ENCODE measurements at regions not wholly inside any gene's neighbourhood (a gene's known extent, or its start where the extent isn't known, plus 50 kb on each side); places are given as distances from the start of the nearest gene placed in this dataset.
"Not testable (repeated sequence)": the region's sequence is repeated elsewhere in the genome, so short reads cannot be mapped to it uniquely, and the experiment has no call there.

GRCh38 chr5:68861099-68861498, 232.7 kb upstream of the SLC30A5 start:
- Histone ChIP-seq H3K9me2 (replicated peaks; ENCODE audit: control insufficient read depth, low read length) (no peaks in the 10 kb centered on the region), H3K4me2 (ENCODE audit: low read length) (no peak overlapping the region), H3K27ac (ENCODE audit: low read depth, low read length) (no peak overlapping the region), H3K9me3 (ENCODE audit: control insufficient read depth, insufficient read depth, low read length) (no peaks in the 10 kb centered on the region), H3F3A (ENCODE audit: control insufficient read depth, insufficient read depth) (no peaks in the 10 kb centered on the region), H3K36me3 (ENCODE audit: control insufficient read depth, low read length) (no peaks in the 10 kb centered on the region), H4K20me1 (ENCODE audit: control insufficient read depth, insufficient read depth, low read depth, low read length) (no peaks in the 10 kb centered on the region), H3K27me3 (ENCODE audit: control insufficient read depth, low read length) (no peaks in the 10 kb centered on the region), H3K4me1 (ENCODE audit: control insufficient read depth, low read length) (no peaks in the 10 kb centered on the region), H3K79me2 (ENCODE audit: control insufficient read depth, low read length) (no peaks in the 10 kb centered on the region), H3K4me3 (ENCODE audit: low read length) (no peak overlapping the region)
- TF ChIP-seq EZH2phosphoT487 (IDR thresholded peaks at IDR 0.05; ENCODE audit: borderline replicate concordance, low read length) (no peak), CTCF (IDR thresholded peaks at IDR 0.05; ENCODE audit: low read depth, low read length, poor library complexity, severe bottlenecking) (no peak)

GRCh38 chr5:68862560-68862959, 231.3 kb upstream of the SLC30A5 start:
- H3K4me3 ChIP-seq (ENCODE audit: low read length): no peak overlapping the region
- no peak overlapping the region for H3K4me2 ChIP-seq (ENCODE audit: low read length)
- H3K36me3 ChIP-seq (ENCODE audit: control insufficient read depth, low read length): no peaks in the 10 kb centered on the region
- no peak for TF ChIP-seq EZH2phosphoT487 (IDR thresholded peaks at IDR 0.05; ENCODE audit: borderline replicate concordance, low read length)
- no peak for TF ChIP-seq CTCF (IDR thresholded peaks at IDR 0.05; ENCODE audit: low read depth, low read length, poor library complexity, severe bottlenecking)
- no peak overlapping the region for H3K27ac ChIP-seq (ENCODE audit: low read depth, low read length)
- no peaks in the 10 kb centered on the region for H3K9me2 ChIP-seq (replicated peaks; ENCODE audit: control insufficient read depth, low read length)
- H3F3A ChIP-seq (ENCODE audit: control insufficient read depth, insufficient read depth): no peaks in the 10 kb centered on the region
- H3K27me3 ChIP-seq (ENCODE audit: control insufficient read depth, low read length): no peaks in the 10 kb centered on the region
- no peaks in the 10 kb centered on the region for H3K4me1 ChIP-seq (ENCODE audit: control insufficient read depth, low read length)
- no peaks in the 10 kb centered on the region for H3K79me2 ChIP-seq (ENCODE audit: control insufficient read depth, low read length)
- H3K9me3 ChIP-seq (ENCODE audit: control insufficient read depth, insufficient read depth, low read length): no peaks in the 10 kb centered on the region
- no peaks in the 10 kb centered on the region for H4K20me1 ChIP-seq (ENCODE audit: control insufficient read depth, insufficient read depth, low read depth, low read length)

GRCh38 chr5:68865192-68865591, 228.6 kb upstream of the SLC30A5 start:
- H4K20me1 ChIP-seq (ENCODE audit: control insufficient read depth, insufficient read depth, low read depth, low read length); H3K9me2 ChIP-seq (replicated peaks; ENCODE audit: control insufficient read depth, low read length); H3K36me3 ChIP-seq (ENCODE audit: control insufficient read depth, low read length); H3K4me2 ChIP-seq (ENCODE audit: low read length); H3F3A ChIP-seq (ENCODE audit: control insufficient read depth, insufficient read depth); H3K27ac ChIP-seq (ENCODE audit: low read depth, low read length); H3K4me3 ChIP-seq (ENCODE audit: low read length); H3K4me1 ChIP-seq (ENCODE audit: control insufficient read depth, low read length); H3K79me2 ChIP-seq (ENCODE audit: control insufficient read depth, low read length); H3K9me3 ChIP-seq (ENCODE audit: control insufficient read depth, insufficient read depth, low read length); H3K27me3 ChIP-seq (ENCODE audit: control insufficient read depth, low read length): not testable (repeated sequence)

GRCh38 chr5:68872088-68872839, 221.6 kb upstream of the SLC30A5 start:
- H3K4me1 ChIP-seq (ENCODE audit: control insufficient read depth, low read length): no peaks in the 10 kb centered on the region
- H3K4me2 ChIP-seq (ENCODE audit: low read length): no peak overlapping the region
- H3K9me2 ChIP-seq (replicated peaks; ENCODE audit: control insufficient read depth, low read length): no peaks in the 10 kb centered on the region
- TF ChIP-seq CTCF (IDR thresholded peaks at IDR 0.05; ENCODE audit: low read depth, low read length, poor library complexity, severe bottlenecking): no peak
- no peak for TF ChIP-seq EZH2phosphoT487 (IDR thresholded peaks at IDR 0.05; ENCODE audit: borderline replicate concordance, low read length)
- H3K27ac ChIP-seq (ENCODE audit: low read depth, low read length): no peak overlapping the region
- H3K36me3 ChIP-seq (ENCODE audit: control insufficient read depth, low read length): no peaks in the 10 kb centered on the region
- H3K9me3 ChIP-seq (ENCODE audit: control insufficient read depth, insufficient read depth, low read length): no peaks in the 10 kb centered on the region
- H3K27me3 ChIP-seq (ENCODE audit: control insufficient read depth, low read length): no peaks in the 10 kb centered on the region
- no peaks in the 10 kb centered on the region for H3F3A ChIP-seq (ENCODE audit: control insufficient read depth, insufficient read depth)
- no peaks in the 10 kb centered on the region for H4K20me1 ChIP-seq (ENCODE audit: control insufficient read depth, insufficient read depth, low read depth, low read length)
- H3K79me2 ChIP-seq (ENCODE audit: control insufficient read depth, low read length): no peaks in the 10 kb centered on the region
- no peak overlapping the region for H3K4me3 ChIP-seq (ENCODE audit: low read length)

Measured in DOHH2 (cell line).